T-helper 2 cell treated with Interferon-gamma antibody and Interleukin-4, amounts not matched to agents 100 ng/mL and 5 ng/mL, for 36 hours (primary cell): ENCODE measurements at regions not wholly inside any gene's neighbourhood (a gene's known extent, or its start where the extent isn't known, plus 50 kb on each side); places are given as distances from the start of the nearest gene placed in this dataset.

Source experiments
- intact Hi-C: fragments of 100-400 bp; cut with micrococcal nuclease; formaldehyde crosslinking; loops from one replicate; pipeline ENCODE4 v1.15.1; 2023

DNA sequence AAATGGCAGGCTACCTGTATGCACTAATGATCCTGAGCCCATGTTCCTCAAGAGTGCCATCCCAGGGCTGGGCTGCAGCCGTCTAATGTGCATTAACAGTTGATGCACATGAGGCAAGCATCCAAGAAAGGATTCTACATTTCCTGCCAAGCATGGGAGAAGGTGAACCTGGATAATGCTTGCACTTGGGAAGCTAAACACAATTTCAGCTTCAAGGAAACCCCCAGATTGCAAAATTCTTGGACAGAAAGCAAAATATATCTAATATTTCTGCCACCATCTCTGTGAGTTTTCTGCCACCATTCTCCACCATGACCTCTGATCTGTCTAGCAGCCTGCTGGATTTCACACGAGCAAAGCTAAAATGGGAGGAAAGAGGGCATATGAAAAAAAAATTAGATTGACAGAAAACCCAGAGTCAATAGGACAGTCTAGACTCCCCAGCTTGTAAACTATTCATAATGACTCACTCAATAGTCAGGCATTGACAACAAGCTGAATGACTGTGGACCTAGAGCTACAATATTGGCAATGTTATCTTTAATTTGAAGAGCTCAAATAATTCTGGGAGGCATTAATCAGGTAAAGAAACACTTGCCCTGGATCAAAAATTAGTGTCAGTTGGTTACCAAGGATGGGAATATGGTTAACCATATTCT is 91.9 kb upstream of the BCL2L14 start:
- intact Hi-C loops, result no loop called here

DNA sequence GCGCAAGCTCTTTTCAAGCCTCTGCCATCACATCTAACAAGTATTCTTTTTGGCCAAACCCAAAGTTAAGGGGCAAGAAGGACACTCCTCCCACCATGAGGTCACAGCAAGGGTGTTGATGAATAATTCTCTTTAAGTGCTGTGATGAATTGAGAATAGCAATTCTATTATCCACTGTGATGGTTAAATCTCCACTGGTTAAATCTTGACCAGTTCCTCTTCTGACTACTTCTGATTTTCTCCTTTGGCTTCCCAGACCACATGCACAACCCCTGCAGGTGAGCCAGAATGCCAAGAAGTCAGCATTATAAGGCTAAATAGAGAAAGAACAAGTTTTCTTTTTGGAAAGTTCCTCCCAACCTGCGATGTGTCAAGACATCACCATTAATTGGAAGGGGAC is 90.6 kb upstream of the BCL2L14 start:
- intact Hi-C loops, result loop anchor here (2.0 to 5.0 kb wide), 2 partner anchors 21 to 1258 kb away; partner anchors contain the start of gene YBX3

DNA sequence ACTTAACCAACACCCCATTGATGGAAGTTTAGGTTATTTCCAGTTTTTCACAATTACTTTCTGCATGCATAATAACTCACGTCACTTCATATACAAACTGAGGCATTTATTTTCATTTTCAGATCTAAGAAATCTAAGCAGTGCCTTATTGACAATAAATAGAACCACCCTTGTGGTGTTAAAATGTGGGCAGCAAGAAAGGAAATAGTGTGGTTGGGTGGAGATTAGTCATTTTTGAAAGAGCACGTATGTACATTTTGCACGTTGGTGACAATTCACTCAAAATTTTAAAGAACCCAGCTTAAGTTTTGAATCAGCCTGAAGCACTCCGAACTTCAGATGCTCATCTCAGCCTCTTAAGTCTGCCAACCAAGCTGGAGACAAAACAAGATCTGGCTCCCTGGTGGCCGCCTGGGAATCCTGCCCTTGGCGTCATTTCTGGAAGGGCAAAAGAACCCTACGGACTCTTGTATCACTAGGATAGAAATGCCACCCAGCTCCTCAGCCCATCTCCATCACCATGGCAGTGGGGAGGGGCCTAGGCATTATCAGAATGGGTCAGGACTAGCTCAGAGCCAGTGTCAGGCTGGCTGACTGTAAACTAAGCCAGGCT is 89.5 kb upstream of the BCL2L14 start:
- intact Hi-C loops, result loop anchor here (1.0 to 5.0 kb wide), 6 partner anchors 22 to 1259 kb away; partner anchors contain the start of genes BORCS5, ETV6 and YBX3

DNA sequence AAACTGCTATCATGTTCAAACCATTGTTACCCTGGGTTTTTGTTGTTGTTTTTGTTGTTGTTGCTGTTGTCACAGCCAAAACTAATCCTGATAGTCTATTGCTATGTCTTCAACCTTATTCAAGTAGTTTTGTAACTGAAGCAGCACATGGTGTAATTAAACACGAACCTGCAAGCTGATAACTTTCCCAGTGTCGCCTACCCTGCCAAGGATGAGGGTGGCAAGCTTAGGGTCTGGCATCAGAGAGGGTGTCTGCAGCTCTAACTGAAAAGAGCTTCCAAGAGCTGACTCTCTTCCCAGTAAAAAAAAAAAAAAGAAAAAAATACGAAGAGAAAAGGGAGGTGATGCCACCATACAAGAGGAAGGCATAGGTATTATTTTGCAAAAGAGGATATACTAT is 86.3 kb upstream of the BCL2L14 start:
- intact Hi-C loops, result loop anchor here (5.0 kb wide), 1 partner anchor 1262 kb away; the partner anchor contains the start of gene YBX3

DNA sequence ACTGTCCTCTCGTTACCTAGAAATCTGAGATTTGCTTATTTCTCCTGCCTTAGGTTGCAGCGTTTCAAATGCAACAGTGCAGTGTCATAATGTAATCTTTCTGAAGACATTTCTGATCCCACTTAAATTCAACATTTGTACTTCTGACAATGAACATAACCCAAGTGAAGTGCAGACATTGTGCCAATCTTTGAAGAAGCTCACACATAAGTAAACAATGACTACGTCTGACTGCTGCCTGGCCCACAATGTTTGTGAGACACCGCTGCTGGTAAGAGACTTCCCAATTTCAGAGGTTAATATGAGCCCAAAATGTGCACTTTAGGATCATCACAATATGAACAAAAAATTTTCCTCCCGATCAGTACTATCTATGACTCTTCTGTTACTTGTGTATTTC is 84.6 kb upstream of the BCL2L14 start:
- intact Hi-C loops, result no loop called here

DNA sequence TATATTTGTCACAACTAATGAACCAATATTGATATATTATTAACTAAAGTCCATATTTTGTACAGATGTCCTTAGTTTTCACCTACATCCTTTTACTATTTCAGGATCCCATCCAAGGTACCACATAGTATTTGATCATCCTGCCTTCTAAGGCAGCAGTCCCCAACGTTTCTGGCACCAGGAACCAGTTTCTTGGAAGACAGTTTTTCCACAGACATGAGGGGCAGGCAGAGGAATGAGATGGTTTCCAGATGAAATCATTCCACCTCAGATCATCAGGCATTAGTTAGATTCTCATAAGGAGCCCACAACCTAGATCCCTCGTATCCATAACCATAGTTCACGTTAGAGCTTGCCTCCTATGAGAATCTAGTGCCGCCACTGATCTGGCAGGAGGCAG is 82.8 kb upstream of the BCL2L14 start:
- intact Hi-C loops, result no loop called here

DNA sequence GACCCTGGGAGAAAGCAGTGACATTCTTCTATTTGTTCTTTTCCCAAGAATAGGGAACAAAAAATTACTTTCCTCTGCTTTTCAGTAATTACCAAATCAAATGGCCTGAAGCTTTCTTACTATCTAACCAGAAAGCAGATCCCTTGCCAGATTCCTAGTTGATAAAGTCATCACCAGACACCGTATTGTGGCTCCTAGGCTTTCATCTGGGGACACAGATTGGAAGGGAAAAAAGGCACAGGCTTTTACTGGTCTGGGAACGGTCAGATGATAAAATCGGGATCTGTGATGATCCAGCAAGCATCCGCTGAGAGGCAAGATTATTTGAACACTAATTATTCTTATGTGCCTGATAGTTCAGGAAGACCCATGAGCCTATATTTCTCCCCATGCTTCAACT is 79.1 kb upstream of the BCL2L14 start:
- intact Hi-C loops, result no loop called here

DNA sequence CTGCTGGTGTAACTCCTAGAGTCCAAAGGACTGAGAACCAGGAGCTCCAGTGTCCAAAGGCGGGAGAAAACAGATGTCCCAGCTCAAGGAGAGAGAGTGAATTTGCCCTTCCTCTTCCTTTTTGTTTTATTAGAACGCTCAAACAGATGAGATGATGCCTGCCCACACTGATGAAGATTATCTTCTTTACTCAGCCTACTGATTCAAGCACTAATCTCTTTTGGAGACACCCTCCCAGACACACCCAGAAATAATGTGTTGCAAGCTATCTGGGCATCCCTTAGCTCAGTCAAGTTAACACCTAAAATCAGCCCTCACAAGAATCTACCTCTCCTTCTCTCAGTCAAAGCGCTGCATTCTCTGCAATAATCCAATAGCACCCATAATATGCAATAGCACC is 78.2 kb upstream of the BCL2L14 start:
- intact Hi-C loops, result no loop called here

DNA sequence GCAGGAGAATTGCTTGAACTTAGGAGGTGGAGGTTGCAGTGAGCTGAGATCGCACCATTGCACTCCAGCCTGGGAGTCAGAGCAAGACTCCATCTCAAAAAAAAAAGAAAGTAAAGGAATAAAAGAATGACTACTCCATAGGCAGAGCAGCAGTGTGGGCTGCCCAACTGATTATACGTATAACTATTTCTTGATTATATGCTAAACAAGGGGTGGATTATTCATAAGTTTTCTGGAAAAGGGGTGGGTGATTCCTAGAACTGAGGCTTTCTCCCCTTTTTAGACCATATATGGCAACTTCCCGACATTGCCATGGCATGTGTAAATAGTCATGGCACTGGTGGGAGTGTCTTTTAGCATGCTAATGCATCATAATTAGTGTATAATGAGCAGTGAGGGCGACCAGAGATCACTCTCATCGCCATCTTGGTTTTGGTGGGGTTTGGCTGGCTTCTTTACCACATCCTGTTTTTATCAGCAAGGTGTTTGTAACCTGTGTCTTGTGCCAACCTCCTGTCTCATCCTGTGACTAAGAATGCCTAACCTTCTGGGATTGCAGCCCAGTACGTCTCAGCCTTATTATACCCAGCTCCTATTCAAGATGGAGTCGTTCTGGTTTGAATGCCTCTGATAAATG is 72.3 kb upstream of the BCL2L14 start:
- intact Hi-C loops, result loop anchor here (1.0 kb wide), 1 partner anchor 12 kb away; no protein-coding TSS in a partner anchor

DNA sequence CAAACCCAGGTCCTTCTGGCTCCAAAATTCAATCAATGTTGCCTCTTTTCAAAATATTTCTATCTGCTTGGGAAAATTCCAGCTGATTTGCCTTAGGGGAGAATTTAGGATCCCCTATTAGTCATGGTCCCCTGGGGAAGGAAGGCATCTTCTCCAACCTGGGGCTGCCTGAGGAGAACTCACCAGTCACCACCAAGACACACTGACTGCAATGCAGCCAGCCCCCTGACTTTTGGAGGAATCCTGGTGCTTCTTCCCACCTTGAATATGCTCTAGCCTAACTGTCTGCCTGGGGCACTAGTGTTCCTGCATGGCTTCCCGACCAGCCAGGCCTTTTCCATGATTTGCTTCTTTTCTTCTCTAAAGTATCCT is 71.8 kb upstream of the BCL2L14 start:
- intact Hi-C loops, result loop anchor here (1.0 kb wide), 1 partner anchor 11 kb away; no protein-coding TSS in a partner anchor

DNA sequence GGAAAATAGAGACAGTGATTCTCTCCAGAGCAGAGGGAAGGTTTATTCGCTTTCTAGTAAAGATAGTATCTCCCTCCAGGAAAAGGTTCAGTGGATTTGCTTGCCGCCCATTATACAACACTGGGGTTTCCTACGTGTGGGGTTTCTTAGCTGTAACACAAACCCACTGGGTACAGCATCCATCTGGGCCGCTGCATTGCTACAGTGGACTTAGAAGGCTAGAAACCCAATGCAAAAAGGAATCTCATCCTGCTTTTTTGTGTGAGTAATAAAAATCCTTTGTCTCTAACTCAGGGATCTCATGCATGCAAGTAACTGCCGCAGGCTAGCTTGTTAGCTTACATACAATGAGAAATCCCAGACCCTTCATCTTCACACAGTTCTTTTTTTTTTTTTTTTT is 67.1 kb upstream of the BCL2L14 start:
- intact Hi-C loops, result loop anchor here (10.0 kb wide), 1 partner anchor 109 kb away; no protein-coding TSS in a partner anchor

DNA sequence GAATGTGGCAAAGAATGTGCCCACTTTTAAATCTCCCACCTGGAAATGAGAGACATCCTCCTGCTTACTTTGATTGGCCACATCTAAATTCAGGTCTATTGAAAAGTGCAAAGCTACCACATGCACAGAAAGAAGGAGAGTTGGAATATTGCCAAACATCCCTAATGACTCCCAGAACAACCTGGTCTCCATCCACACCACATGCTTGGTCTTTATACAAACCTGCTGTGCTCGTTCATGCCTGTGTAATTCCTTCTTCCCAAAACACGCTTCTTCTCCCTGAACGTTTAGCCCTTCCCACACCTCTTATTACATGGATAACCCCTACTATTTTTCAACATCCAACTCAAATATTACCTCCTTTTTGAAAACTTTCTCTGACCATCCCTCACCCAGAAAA is 66.2 kb upstream of the BCL2L14 start:
- intact Hi-C loops, result loop anchor here (10.0 kb wide), 1 partner anchor 110 kb away; no protein-coding TSS in a partner anchor

DNA sequence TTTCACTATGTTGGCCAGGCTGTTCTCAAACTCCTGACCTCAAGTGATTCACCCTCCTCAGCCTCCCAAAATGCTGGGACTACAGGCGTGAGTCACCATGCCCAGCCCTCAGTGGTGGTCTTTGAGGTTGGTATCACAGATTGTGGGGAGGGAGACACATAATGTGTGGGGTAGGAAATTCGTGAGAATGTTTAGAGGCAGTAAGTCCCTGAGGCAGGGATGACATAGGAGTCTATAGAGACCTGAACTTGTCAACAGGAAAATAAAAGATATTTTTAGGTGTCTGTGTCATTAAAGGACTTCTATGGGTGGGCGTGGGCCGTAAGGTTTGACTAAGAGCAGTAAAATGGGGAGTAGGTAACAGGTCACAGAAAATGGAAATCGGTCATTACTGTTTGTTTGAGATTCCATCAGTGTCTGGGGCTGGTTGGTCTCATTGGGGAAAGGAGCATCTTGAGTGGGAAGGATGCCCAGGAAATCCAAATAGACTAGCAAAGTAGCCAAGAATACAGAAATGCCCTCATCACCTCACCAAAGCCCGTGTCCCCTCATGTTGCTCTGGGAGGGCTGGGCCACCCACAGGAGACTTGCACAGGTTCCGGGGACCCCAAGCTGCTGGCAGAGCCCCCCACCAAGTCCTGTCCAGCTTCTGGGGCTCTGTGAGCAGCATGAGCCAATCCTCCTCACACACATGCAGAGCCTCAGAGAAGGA is 63.6 kb upstream of the BCL2L14 start:
- intact Hi-C loops, result loop anchor here (10.0 kb wide), 1 partner anchor 112 kb away; no protein-coding TSS in a partner anchor

DNA sequence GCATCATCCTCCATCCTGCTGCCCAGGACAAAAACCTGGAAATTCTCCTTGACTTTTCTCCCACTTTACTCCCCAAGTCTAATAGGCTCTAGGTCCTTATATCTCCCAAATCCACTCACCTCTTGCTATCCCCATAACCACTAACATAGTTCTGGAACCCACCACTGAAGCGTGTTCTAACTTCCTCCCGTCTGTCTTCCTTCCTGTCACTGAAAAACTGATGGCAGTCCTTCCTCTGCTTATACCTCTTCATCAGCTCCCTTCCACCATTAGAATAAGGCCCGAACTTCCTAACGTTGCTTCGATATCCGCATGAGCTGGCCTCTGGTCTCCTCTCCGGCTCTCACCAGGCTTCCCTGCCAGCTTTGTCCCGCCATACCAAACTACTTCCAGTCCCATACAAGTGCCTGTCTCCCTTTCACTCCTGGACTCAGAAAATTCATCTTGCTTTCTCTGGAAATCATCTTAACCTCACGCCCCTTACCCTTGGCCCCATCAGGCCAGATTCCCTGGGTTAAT is 63.0 kb upstream of the BCL2L14 start:
- intact Hi-C loops, result loop anchor here (2.0 to 10.0 kb wide), 2 partner anchors 49 to 113 kb away; no protein-coding TSS in a partner anchor

DNA sequence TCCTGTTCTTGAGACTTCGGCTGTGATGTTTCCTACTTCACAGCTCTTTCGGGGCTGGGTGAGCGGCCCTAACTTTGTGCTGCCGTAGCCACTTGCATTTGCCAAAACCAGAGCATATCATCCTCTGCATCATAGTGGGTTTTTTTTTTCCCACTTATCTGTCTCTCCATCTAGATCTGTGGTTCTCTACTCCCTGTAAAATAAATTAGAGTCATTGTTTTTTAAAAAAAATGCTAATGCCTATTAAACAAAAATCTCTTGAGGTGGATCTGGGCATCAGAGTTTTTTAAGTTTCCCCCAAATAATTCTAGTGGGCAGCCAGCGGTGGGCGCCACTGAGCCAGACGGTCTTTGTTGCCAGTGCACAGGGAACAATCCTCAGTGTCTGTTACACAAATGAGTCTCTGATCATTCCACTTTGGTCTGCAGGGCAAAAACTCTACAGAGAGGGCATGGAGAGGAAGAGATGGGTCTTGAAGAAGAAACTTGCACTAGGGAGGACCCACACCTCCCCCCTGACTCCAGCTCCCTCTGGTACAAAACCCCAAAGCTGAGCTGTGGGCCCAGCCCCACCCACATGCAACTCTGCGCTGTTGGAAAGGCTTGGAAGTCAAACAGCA is 62.4 kb upstream of the BCL2L14 start:
- intact Hi-C loops, result loop anchor here (2.0 to 10.0 kb wide), 2 partner anchors 50 to 114 kb away; no protein-coding TSS in a partner anchor

DNA sequence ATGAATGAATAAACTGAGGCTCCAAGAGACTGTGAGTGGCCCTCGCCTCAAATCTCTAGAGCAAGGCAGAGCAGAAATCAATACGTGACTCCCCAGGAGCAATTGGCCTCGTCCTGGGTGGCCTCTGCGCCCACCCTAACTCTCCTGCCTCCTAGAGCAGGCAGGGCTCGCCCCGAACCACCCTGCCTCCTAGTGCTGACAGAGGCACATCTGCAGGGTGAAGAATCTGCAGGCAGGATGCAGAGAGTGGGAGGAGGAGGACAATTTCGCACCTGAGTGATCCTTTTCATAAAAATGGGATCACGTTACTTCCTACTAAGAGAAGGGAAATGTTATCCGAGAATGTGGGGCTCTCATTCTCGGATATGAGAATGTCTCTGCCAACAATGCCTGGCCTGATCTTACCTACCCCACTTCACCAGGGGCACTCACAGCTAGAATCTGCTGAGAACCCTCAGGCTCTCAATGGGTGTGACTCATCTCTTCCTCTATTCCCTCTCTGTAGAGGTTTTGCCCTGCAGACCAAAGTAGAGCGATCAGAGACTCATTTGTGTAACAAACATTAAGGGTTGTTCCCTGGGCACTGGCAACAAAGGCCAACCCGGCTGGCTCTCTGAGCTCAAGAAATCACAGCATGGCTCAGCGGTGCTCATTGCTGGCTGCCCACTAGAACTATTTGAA is 61.7 kb upstream of the BCL2L14 start:
- intact Hi-C loops, result loop anchor here (2.0 to 10.0 kb wide), 2 partner anchors 50 to 114 kb away; no protein-coding TSS in a partner anchor

DNA sequence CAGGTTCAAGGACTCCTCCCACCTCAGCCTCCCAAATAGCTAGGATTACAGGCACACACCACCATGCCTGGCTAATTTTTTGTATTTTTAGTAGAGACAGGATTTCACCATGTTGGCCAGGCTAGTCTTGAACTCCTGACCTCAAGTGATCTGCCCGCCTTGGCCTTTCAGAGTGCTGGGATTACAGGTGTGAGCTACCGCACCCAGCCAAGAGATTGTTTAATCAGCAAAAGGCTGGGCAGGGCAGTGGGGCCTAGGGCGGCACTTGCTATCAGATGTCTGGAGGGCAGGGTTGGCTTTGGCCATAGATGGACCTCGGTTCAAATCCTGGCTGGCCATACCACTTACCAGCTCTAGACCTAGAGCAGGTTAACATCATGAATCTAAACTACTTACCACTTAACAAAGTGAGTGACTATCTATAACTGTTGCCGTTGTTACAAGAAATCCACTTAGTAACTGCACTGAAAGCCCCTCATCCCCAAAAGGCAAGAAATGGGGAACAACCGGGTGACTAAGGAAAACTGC is 60.9 kb upstream of the BCL2L14 start:
- intact Hi-C loops, result loop anchor here (1.0 to 10.0 kb wide), 8 partner anchors 12 to 715 kb away; partner anchors contain the start of gene ETV6

DNA sequence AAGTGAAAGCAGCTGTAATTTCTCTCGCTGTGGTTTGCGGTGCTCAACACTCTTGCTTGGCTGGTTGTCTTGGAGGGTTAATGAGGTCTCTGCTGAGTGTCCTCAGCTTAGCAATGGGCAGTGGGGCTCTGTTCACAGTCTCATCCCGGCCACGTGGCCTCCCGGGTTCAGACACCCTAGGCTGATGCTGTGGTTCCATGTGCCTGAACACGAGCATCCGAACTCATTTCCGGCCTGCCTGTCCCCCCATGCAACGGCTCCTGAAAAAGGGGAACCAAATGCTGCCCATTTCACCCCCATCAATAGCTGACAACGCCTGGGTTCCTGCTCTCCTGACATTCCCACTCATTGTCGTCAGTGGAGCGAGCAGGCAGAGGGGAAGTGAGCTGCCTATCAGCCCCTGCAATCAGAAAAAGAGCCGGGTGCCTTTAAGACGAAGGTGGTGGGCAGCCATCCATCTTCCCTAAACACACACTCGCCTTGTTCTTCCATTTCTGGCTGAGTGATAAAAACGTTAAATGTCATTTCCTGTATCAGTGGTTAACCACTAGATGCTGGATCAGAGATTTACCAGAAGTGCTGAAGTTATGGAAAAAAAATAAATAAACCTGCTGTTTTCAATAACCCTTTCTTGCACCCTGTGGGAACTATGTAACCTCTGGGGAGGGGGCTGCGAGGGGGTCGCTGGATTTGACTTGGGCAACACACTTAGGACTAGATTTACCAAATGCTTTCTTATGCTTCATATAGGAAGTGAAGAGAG is 60.3 kb upstream of the BCL2L14 start:
- intact Hi-C loops, result loop anchor here (1.0 to 2.0 kb wide), 6 partner anchors 12 to 714 kb away; partner anchors contain the start of gene ETV6

DNA sequence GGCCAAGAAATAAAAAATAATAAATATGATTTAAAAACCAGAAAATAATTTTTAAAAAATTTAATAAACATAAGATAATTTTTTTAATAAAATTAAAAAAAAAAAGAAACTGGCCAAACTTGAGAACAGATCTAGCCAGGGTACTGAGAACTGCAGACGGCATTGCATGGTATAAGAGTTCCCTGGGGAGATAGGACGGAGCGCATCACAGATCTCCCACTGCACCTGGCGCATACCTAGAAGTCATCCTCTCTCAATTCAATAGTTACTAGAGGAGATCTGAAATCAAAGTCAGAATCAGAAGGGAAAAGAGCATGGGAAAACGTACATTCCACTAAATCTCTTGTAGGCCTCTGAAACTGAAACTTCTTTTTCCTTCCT is 58.9 kb upstream of the BCL2L14 start:
- intact Hi-C loops, result loop anchor here (2.0 kb wide), 2 partner anchors 13 to 713 kb away; no protein-coding TSS in a partner anchor
